RWPE2 (cell line): ENCODE measurements at regions not wholly inside any gene's neighbourhood (a gene's known extent, or its start where the extent isn't known, plus 50 kb on each side); places are given as distances from the start of the nearest gene placed in this dataset.

ENCODE experiments used
- ATAC-seq: fragments of 200-7000 bp; cut with Tn5 transposase; 3 replicates; pipeline ENCODE4 v1.9.1; 2021; ENCODE audit warnings: low read depth
- DNase-seq: peaks from one replicate; pipeline ENCODE4 v3.0.0-alpha.2; 2020; ENCODE audit warnings: low spot score
- H3K27ac ChIP-seq: fragments of 450-650 bp; 2 replicates; pipeline ENCODE4 v1.5.1; 2017; ENCODE audit warnings: mild to moderate bottlenecking; ENCODE audit not compliant: poor library complexity, severe bottlenecking
- H3K27me3 ChIP-seq: fragments of 250-450 bp; sonication (Bioruptor Pico); 2 replicates; pipeline ENCODE4 v1.5.1; 2021; ENCODE audit warnings: mild to moderate bottlenecking, moderate library complexity; ENCODE audit not compliant: insufficient read depth, poor library complexity, severe bottlenecking
- H3K36me3 ChIP-seq: fragments of 250-450 bp; sonication (Bioruptor Pico); 2 replicates; pipeline ENCODE4 v1.5.1; 2020; ENCODE audit warnings: low read depth, mild to moderate bottlenecking, moderate library complexity
- H3K4me1 ChIP-seq: fragments of 250-450 bp; sonication (Bioruptor Pico); 2 replicates; pipeline ENCODE4 v1.5.1; 2021; ENCODE audit warnings: mild to moderate bottlenecking, moderate library complexity; ENCODE audit not compliant: insufficient read depth, poor library complexity, severe bottlenecking
- H3K4me3 ChIP-seq: fragments of 250-450 bp; sonication (Bioruptor Pico); 2 replicates; pipeline ENCODE4 v1.5.1; 2021; ENCODE audit warnings: mild to moderate bottlenecking, moderate library complexity; ENCODE audit not compliant: severe bottlenecking
- H3K9me3 ChIP-seq: fragments of 250-450 bp; sonication (Bioruptor Pico); 2 replicates; pipeline ENCODE4 v1.5.1; 2021; ENCODE audit warnings: mild to moderate bottlenecking, moderate library complexity; ENCODE audit not compliant: severe bottlenecking
- CTCF ChIP-seq: fragments of 450-650 bp; IDR thresholded peaks from one replicate; pipeline ENCODE4 v1.5.1; 2017; ENCODE audit warnings: mild to moderate bottlenecking, moderate library complexity; ENCODE audit not compliant: poor library complexity, severe bottlenecking

GRCh38 chr1:218079347-218079746, 205.7 kb upstream of the RRP15 start:
- TF ChIP-seq CTCF = no peak
- H3K27me3 ChIP-seq = no peaks in the 10 kb centered on the region
- H3K4me3 ChIP-seq = no peak overlapping the region
- ATAC-seq (no peak), DNase-seq (no peak)
- H3K4me1 ChIP-seq = no peaks in the 10 kb centered on the region
- no peaks in the 10 kb centered on the region for H3K36me3 ChIP-seq
- H3K9me3 ChIP-seq = no peaks in the 10 kb centered on the region
- H3K27ac ChIP-seq = no peak overlapping the region

- no peak for TF ChIP-seq CTCF
- Histone ChIP-seq H3K36me3 (no peaks in the 10 kb centered on the region), H3K4me1 (no peaks in the 10 kb centered on the region), H3K4me3 (no peak overlapping the region), H3K9me3 (no peaks in the 10 kb centered on the region), H3K27me3 (no peaks in the 10 kb centered on the region), H3K27ac (no peak overlapping the region)
- DNase-seq (no peak), ATAC-seq (no peak)
These were observed 205.3 kb upstream of the RRP15 start for GRCh38 chr1:218079820-218080219.

- DNase-seq (no peak), ATAC-seq (no peak)
- H3K4me1 ChIP-seq = no peaks in the 10 kb centered on the region
- no peak for TF ChIP-seq CTCF
- H3K36me3 ChIP-seq = no peaks in the 10 kb centered on the region
- no peak overlapping the region for H3K27ac ChIP-seq
- no peak overlapping the region for H3K4me3 ChIP-seq
- H3K27me3 ChIP-seq = no peaks in the 10 kb centered on the region
- H3K9me3 ChIP-seq = no peaks in the 10 kb centered on the region
These were observed 204.2 kb upstream of the RRP15 start for GRCh38 chr1:218080863-218081262.

GRCh38 chr1:218081358-218081757, 203.7 kb upstream of the RRP15 start:
- no peak overlapping the region for H3K27ac ChIP-seq
- no peak for TF ChIP-seq CTCF
- ATAC-seq (no peak), DNase-seq (no peak)
- H3K4me3 ChIP-seq = no peak overlapping the region
- no peaks in the 10 kb centered on the region for H3K9me3 ChIP-seq
- H3K27me3 ChIP-seq = no peaks in the 10 kb centered on the region
- no peaks in the 10 kb centered on the region for H3K36me3 ChIP-seq
- H3K4me1 ChIP-seq = no peaks in the 10 kb centered on the region

GRCh38 chr1:218090459-218090858, 194.6 kb upstream of the RRP15 start:
- Histone ChIP-seq H3K27ac (no peak overlapping the region), H3K9me3 (no peaks in the 10 kb centered on the region), H3K4me3 (no peak overlapping the region), H3K36me3 (no peaks in the 10 kb centered on the region), H3K27me3 (no peaks in the 10 kb centered on the region), H3K4me1 (no peaks in the 10 kb centered on the region)
- DNase-seq = no peak
- no peak for TF ChIP-seq CTCF
- no peak for ATAC-seq
